H1 (cell line): ENCODE measurements at regions not wholly inside any gene's neighbourhood (a gene's known extent, or its start where the extent isn't known, plus 50 kb on each side); places are given as distances from the start of the nearest gene placed in this dataset.

Experiments used
- CTCF ChIA-PET: fragments of 300-600 bp; sonication (Branson Sonifier 250); formaldehyde crosslinking; loops from one replicate; lab custom pipeline; 2021; ENCODE audit not compliant: partially characterized antibody; lab: Charles Lee
- POLR2A ChIA-PET: fragments of 300-600 bp; sonication (Branson Sonifier 250); formaldehyde crosslinking; loops from one replicate; lab custom pipeline; 2021; ENCODE audit warnings: inconsistent platforms; ENCODE audit not compliant: partially characterized antibody; lab: Charles Lee
- DNase-seq, 2 experiments: peaks; one replicate each; pipeline versions ENCODE4 v3.0.0 to v3.0.0-alpha.2; 2010 to 2022; ENCODE audit warnings: low spot score in 2 of 2, low read depth in 1 of 2, mixed read lengths in 1 of 2
- FAIRE-seq: peaks from 2 replicates; lab custom pipeline; 2011; peaks lifted over from hg19 to GRCh38; lab: Jason Lieb, UNC
- H2AFZ ChIP-seq: 2 replicates; pipeline ENCODE4 v1.8.1; 2012; ENCODE audit warnings: low read length, inconsistent platforms
- H2AK5ac ChIP-seq: 2 replicates; pipeline ENCODE4 v1.6.1; 2013; ENCODE audit warnings: low read depth, low read length
- H2BK120ac ChIP-seq: replicated peaks from 2 replicates; pipeline ENCODE3; 2013; ENCODE audit warnings: low read depth, low read length, inconsistent platforms
- H2BK12ac ChIP-seq: 2 replicates; pipeline ENCODE4 v1.6.1; 2013; ENCODE audit warnings: low read depth, low read length
- H2BK15ac ChIP-seq: 2 replicates; pipeline ENCODE4 v1.6.1; 2013; ENCODE audit warnings: low read length
- H2BK20ac ChIP-seq: 2 replicates; pipeline ENCODE4 v1.6.1; 2013; ENCODE audit warnings: low read length
- H2BK5ac ChIP-seq: 2 replicates; pipeline ENCODE4 v1.6.1; 2013; ENCODE audit warnings: low read depth, low read length
- H3K14ac ChIP-seq: 2 replicates; pipeline ENCODE4 v1.6.1; 2013; ENCODE audit warnings: inconsistent platforms; ENCODE audit not compliant: insufficient read length
- H3K18ac ChIP-seq: 2 replicates; pipeline ENCODE4 v1.6.1; 2013; ENCODE audit warnings: low read length; ENCODE audit errors: extremely low read depth
- H3K23ac ChIP-seq: 2 replicates; pipeline ENCODE4 v1.6.1; 2013; ENCODE audit warnings: inconsistent platforms; ENCODE audit not compliant: insufficient read length
- H3K23me2 ChIP-seq: 2 replicates; pipeline ENCODE4 v1.6.1; 2013; ENCODE audit warnings: low read depth, low read length
- H3K27ac ChIP-seq: 2 replicates; pipeline ENCODE4 v1.6.1; 2011; ENCODE audit warnings: low read depth, low read length, inconsistent platforms
- H3K27me3 ChIP-seq, 4 experiments: replicated peaks in 1 of 4; 1 replicate in 1 of 4; 2 replicates in 3 of 4; pipeline versions ENCODE4 v1.6.1 to v1.8.1; 2011 to 2013; ENCODE audit warnings: low read length in 3 of 4, mild to moderate bottlenecking in 3 of 4, inconsistent platforms in 2 of 4, mixed read lengths in 2 of 4, moderate library complexity in 1 of 4; ENCODE audit not compliant: control insufficient read depth in 3 of 4, insufficient read depth in 3 of 4; ENCODE audit errors: extremely low read depth in 1 of 4
- H3K36me3 ChIP-seq, 4 experiments: 2 replicates each; pipeline versions ENCODE4 v1.6.1 to v1.8.1; 2011 to 2013; ENCODE audit warnings: mild to moderate bottlenecking in 4 of 4, low read length in 3 of 4, moderate library complexity in 2 of 4, control low read depth in 1 of 4, inconsistent platforms in 1 of 4; ENCODE audit not compliant: insufficient read depth in 4 of 4, control insufficient read depth in 2 of 4
- H3K4ac ChIP-seq: replicated peaks from 2 replicates; pipeline ENCODE3; 2013; ENCODE audit warnings: low read length, low read depth, mixed read lengths, inconsistent platforms; ENCODE audit not compliant: insufficient read length
- H3K4me1 ChIP-seq, 4 experiments: replicated peaks in 1 of 4; 1 replicate in 1 of 4; 2 replicates in 3 of 4; pipeline versions ENCODE4 v1.6.1 to v1.8.1; 2011 to 2013; ENCODE audit warnings: low read length in 3 of 4, inconsistent platforms in 2 of 4, mixed read lengths in 1 of 4; ENCODE audit not compliant: insufficient read depth in 4 of 4, control insufficient read depth in 3 of 4
- H3K4me2 ChIP-seq, 2 experiments: 2 replicates each; pipeline versions ENCODE4 v1.6.1 to v1.8.1; 2011 to 2013; ENCODE audit warnings: low read depth in 2 of 2, low read length in 2 of 2, control low read depth in 1 of 2, inconsistent platforms in 1 of 2, mild to moderate bottlenecking in 1 of 2; ENCODE audit not compliant: insufficient read depth in 1 of 2
- H3K4me3 ChIP-seq, 4 experiments: fragments of 200-600, 300-600 bp in 1 of 4; sonication (generic), shearing (Covaris generic), sonication (Bioruptor Twin) in 1 of 4; 2 replicates each; pipeline versions ENCODE4 v1.5.1 to v1.8.1; 2011 to 2016; ENCODE audit warnings: low read length in 4 of 4, low read depth in 3 of 4, control low read depth in 2 of 4, inconsistent platforms in 2 of 4, mild to moderate bottlenecking in 2 of 4, mixed read lengths in 1 of 4, moderate library complexity in 1 of 4; ENCODE audit not compliant: insufficient read depth in 2 of 4; ENCODE audit errors: extremely low read depth in 1 of 4
- H3K56ac ChIP-seq: replicated peaks from 2 replicates; pipeline ENCODE3; 2013; ENCODE audit warnings: low read depth, mild to moderate bottlenecking, mixed read lengths, low read length, inconsistent platforms; ENCODE audit not compliant: insufficient read length
- H3K79me1 ChIP-seq: 2 replicates; pipeline ENCODE4 v1.6.1; 2013; ENCODE audit warnings: low read depth, low read length, control low read depth
- H3K79me2 ChIP-seq, 2 experiments: 2 replicates each; pipeline versions ENCODE4 v1.6.1 to v1.8.1; 2012 to 2013; ENCODE audit warnings: low read length in 2 of 2, mild to moderate bottlenecking in 2 of 2, inconsistent platforms in 1 of 2; ENCODE audit not compliant: insufficient read depth in 2 of 2, control insufficient read depth in 1 of 2
- H3K9ac ChIP-seq, 4 experiments: replicated peaks in 1 of 4; 1 replicate in 1 of 4; 2 replicates in 3 of 4; pipeline versions ENCODE4 v1.6.1 to v1.8.1; 2011 to 2013; ENCODE audit warnings: low read depth in 3 of 4, low read length in 3 of 4, control low read depth in 2 of 4, mild to moderate bottlenecking in 2 of 4, moderate library complexity in 2 of 4, inconsistent platforms in 1 of 4; ENCODE audit errors: extremely low read depth in 1 of 4
- H3K9me3 ChIP-seq, 2 experiments: 2 replicates each; pipeline versions ENCODE4 v1.6.1 to v1.8.1; 2012 to 2013; ENCODE audit warnings: mild to moderate bottlenecking in 2 of 2, moderate library complexity in 2 of 2, control low read depth in 1 of 2, inconsistent platforms in 1 of 2, low read depth in 1 of 2, low read length in 1 of 2, mixed read lengths in 1 of 2; ENCODE audit not compliant: insufficient read depth in 2 of 2
- H4K20me1 ChIP-seq, 2 experiments: replicated peaks in 1 of 2; 2 replicates each; pipeline versions ENCODE3 to v1.8.1; 2011 to 2013; ENCODE audit warnings: inconsistent platforms in 2 of 2, low read length in 2 of 2, mild to moderate bottlenecking in 1 of 2; ENCODE audit not compliant: insufficient read depth in 2 of 2, control insufficient read depth in 1 of 2
- H4K5ac ChIP-seq: 2 replicates; pipeline ENCODE4 v1.6.1; 2013; ENCODE audit warnings: low read length, low read depth, mixed read lengths, inconsistent platforms; ENCODE audit not compliant: insufficient read length
- H4K8ac ChIP-seq: 2 replicates; pipeline ENCODE4 v1.8.0; 2013; ENCODE audit warnings: mild to moderate bottlenecking, moderate library complexity, low read length, inconsistent platforms; ENCODE audit not compliant: insufficient read depth; ENCODE audit errors: extremely low read depth
- H4K91ac ChIP-seq: replicated peaks from 2 replicates; pipeline ENCODE3; 2013; ENCODE audit warnings: low read length, mixed read lengths, inconsistent platforms; ENCODE audit not compliant: insufficient read length
- CEBPB ChIP-seq: IDR thresholded peaks from 2 replicates; pipeline ENCODE4 v1.6.1; 2012; ENCODE audit warnings: low read depth, low read length
- E2F6 ChIP-seq: IDR thresholded peaks from 2 replicates; pipeline ENCODE4 v1.6.1; 2012; ENCODE audit warnings: inconsistent platforms
- EP300 ChIP-seq, 2 experiments: IDR thresholded peaks; 1 replicate in 1 of 2; 2 replicates in 1 of 2; pipeline ENCODE4 v1.6.1; 2011 to 2012; ENCODE audit warnings: low read depth in 2 of 2, low read length in 2 of 2, mild to moderate bottlenecking in 2 of 2, borderline replicate concordance in 1 of 2, inconsistent platforms in 1 of 2, moderate library complexity in 1 of 2
- JUND ChIP-seq: IDR thresholded peaks from 2 replicates; pipeline ENCODE4 v1.6.1; 2011; ENCODE audit warnings: mild to moderate bottlenecking, improper control_type of control experiment, low read length
- SP4 ChIP-seq: IDR thresholded peaks from 2 replicates; pipeline ENCODE4 v1.6.1; 2012; ENCODE audit warnings: low read length, inconsistent platforms
- TBP ChIP-seq: IDR thresholded peaks from 2 replicates; pipeline ENCODE4 v1.6.1; 2011; ENCODE audit warnings: low read depth, low read length, improper control_type of control experiment
- WGBS, 2 experiments: shearing (Covaris generic) in 1 of 2; methylation state at CpG; one replicate each; pipeline versions ENCODE4 v1.1.6 to v1.1.7; 2013 to 2015; ENCODE audit warnings: low lambda C conversion rate in 2 of 2, mixed read lengths in 2 of 2, inconsistent platforms in 1 of 2, low coverage in 1 of 2, missing lambda C conversion rate in 1 of 2; ENCODE audit not compliant: insufficient replicate concordance in 2 of 2, insufficient coverage in 1 of 2, insufficient read length in 1 of 2; ENCODE audit errors: extremely low coverage in 1 of 2, missing lambda C conversion rate in 1 of 2; 5-methylcytosine and 5-hydroxymethylcytosine counted together

- Histone ChIP-seq H3K79me2 (no peaks in the 10 kb centered on the region; a peak in 1 of 4 replicates), H2BK120ac (no peak overlapping the region), H3K36me3 (peaks cover 0 to 15% (median under 1%) of the 10 kb centered on the region in 4 experiments; a peak in 4 of 8 replicates), H3K9ac (no peak overlapping the region), H3K4me1 (peaks cover 0 to 3% (median 0%) of the 10 kb centered on the region in 4 experiments; a peak in 1 of 7 replicates), H2BK12ac (no peak overlapping the region), H4K20me1 (no peaks in the 10 kb centered on the region)
- CTCF ChIA-PET: interaction anchor here (1.0 kb wide), 1 partner anchor 15 kb away, joined by 3 read pairs; no protein-coding TSS in a partner anchor
- TF ChIP-seq E2F6: no peak
- no peak for TF ChIP-seq SP4
- no peak for TF ChIP-seq JUND
- no peak for TF ChIP-seq TBP
- TF ChIP-seq CEBPB: no peak
- no peak for TF ChIP-seq EP300 (IDR thresholded peaks at IDR 0.05; ENCODE audit: borderline replicate concordance in 1 of 2, low read depth in 2 of 2, low read length in 2 of 2)
- TF ChIP-seq, all 59 proteins: peak for 0
- 74% methylated on average over 2 of the region's 2 CpGs; no CpG with 5 or more reads in 1 of the 2 experiments for WGBS, 2 experiments
- Histone ChIP-seq H3K4me3 (no peak overlapping the region), H3K14ac (no peak overlapping the region), H3K23me2 (no peaks in the 10 kb centered on the region), H3K23ac (no peak overlapping the region), H3K79me1 (no peaks in the 10 kb centered on the region), H4K8ac (no peak overlapping the region), H3K27me3 (no peaks in the 10 kb centered on the region), H3K18ac (no peak overlapping the region), H4K91ac (no peak overlapping the region), H2AK5ac (no peak overlapping the region), H3K4me2 (no peak overlapping the region), H4K5ac (no peak overlapping the region), H2BK5ac (no peak overlapping the region), H3K4ac (no peak overlapping the region), H2AFZ (no peak overlapping the region), H3K9me3 (no peaks in the 10 kb centered on the region), H2BK15ac (no peak overlapping the region), H3K56ac (no peak overlapping the region), H2BK20ac (no peak overlapping the region), H3K27ac (no peak overlapping the region)
- POLR2A ChIA-PET: no interaction called here
- FAIRE-seq (no peak), DNase-seq (no peak)
Measured at GRCh38 chrX:74220277-74220676, 83.7 kb upstream of the ZCCHC13 start.
